ENCODE measurements at regions not wholly inside any gene's neighbourhood (a gene's known extent, or its start where the extent isn't known, plus 50 kb on each side); places are given as distances from the start of the nearest gene placed in this dataset.

GRCh38 chr15:37548116-37548515, 386.3 kb upstream of the TMCO5A start:
- 64 to 95% methylated on average over 1 of the region's 1 CpG for WGBS, 2 donors (ENCODE audit: low coverage in 1 of 2)
- Histone ChIP-seq H3K27ac (no peak overlapping the region), H3K9me3 (no peaks in the 10 kb centered on the region), H3K27me3 (no peaks in the 10 kb centered on the region), H3K4me1 (no peaks in the 10 kb centered on the region), H3K36me3 (no peaks in the 10 kb centered on the region), H3K4me3 (no peak overlapping the region)
- no peak for DNase-seq
- TF ChIP-seq POLR2A (IDR thresholded peaks at IDR 0.05) (no peak), EP300 (IDR thresholded peaks at IDR 0.05; ENCODE audit: low read depth) (no peak), POLR2AphosphoS5 (IDR thresholded peaks at IDR 0.05) (no peak)
- TF ChIP-seq, protein P1, sequence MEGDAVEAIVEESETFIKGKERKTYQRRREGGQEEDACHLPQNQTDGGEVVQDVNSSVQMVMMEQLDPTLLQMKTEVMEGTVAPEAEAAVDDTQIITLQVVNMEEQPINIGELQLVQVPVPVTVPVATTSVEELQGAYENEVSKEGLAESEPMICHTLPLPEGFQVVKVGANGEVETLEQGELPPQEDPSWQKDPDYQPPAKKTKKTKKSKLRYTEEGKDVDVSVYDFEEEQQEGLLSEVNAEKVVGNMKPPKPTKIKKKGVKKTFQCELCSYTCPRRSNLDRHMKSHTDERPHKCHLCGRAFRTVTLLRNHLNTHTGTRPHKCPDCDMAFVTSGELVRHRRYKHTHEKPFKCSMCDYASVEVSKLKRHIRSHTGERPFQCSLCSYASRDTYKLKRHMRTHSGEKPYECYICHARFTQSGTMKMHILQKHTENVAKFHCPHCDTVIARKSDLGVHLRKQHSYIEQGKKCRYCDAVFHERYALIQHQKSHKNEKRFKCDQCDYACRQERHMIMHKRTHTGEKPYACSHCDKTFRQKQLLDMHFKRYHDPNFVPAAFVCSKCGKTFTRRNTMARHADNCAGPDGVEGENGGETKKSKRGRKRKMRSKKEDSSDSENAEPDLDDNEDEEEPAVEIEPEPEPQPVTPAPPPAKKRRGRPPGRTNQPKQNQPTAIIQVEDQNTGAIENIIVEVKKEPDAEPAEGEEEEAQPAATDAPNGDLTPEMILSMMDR (IDR thresholded peaks at IDR 0.05) = no peak
- in situ Hi-C loops (cut with MboI; ENCODE audit: low pct_ligation_motif_present in 1 of 4, low pct_unique_long_range_greater_than_20kb in 1 of 4, low sequenced_read_pairs in 3 of 4) = no loop called here
- intact Hi-C loops (cut with DNase I; ENCODE audit: low total_unique reads) = no loop called here

GRCh38 chr15:37550360-37551024, 383.9 kb upstream of the TMCO5A start:
- Histone ChIP-seq H3K4me3 (no peak overlapping the region), H3K9me3 (no peaks in the 10 kb centered on the region), H3K27ac (no peak overlapping the region), H3K36me3 (no peaks in the 10 kb centered on the region), H3K27me3 (no peaks in the 10 kb centered on the region), H3K4me1 (no peaks in the 10 kb centered on the region)
- TF ChIP-seq POLR2A (IDR thresholded peaks at IDR 0.05) (no peak), POLR2AphosphoS5 (IDR thresholded peaks at IDR 0.05) (no peak), EP300 (IDR thresholded peaks at IDR 0.05; ENCODE audit: low read depth) (no peak)
- TF ChIP-seq, protein P1 (IDR thresholded peaks at IDR 0.05) = no peak
- intact Hi-C loops (cut with DNase I; ENCODE audit: low total_unique reads) = no loop called here
- 80% methylated on average over 17 of the region's 17 CpGs; no CpG with 5 or more reads in 1 of the 2 donors for WGBS, 2 donors (ENCODE audit: low coverage in 1 of 2)
- in situ Hi-C loops (cut with MboI; ENCODE audit: low pct_ligation_motif_present in 1 of 4, low pct_unique_long_range_greater_than_20kb in 1 of 4, low sequenced_read_pairs in 3 of 4) = no loop called here
- DNase-seq = no peak

DNA sequence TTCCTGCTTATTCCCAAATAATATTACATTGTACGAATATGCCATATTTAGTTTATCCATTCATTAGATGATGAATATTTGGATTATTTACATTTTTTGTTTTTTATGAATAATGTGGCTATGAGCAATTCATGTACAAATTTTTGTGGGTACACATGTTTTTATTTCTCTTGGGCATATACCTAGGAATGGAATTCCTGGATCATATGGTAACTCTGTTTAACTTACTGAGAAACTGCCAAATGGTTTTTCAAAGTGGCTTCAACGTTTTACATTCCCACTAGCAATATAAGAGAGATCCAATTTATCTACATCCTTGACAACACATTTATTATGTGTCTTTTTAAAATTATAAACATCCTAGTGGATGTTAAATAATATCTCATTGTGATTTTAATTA, 362.0 kb upstream of the TMCO5A start:
- intact Hi-C loops (cut with DNase I; ENCODE audit: low total_unique reads) = no loop called here

DNA sequence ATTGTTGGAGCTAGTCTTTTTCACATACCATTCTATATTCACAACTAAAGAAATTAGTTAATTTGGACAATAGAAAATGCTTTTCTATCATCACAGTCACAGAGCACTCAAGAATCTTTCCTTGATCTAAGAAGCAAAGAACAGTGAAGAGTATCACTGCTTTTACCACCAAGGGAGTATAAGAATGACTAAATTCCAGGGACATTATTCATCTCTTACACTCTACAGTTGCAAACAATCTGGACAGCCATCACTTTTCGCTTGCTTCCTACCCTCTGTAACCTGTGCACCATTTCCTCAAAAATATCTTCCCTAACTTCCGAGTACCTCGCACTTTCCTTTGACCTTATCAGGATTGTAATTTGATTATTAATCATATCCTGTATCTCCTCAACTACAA, 359.5 kb upstream of the TMCO5A start:
- H3K36me3 ChIP-seq = no peaks in the 10 kb centered on the region
- no peaks in the 10 kb centered on the region for H3K27me3 ChIP-seq
- 81 to 83% methylated on average over 3 of the region's 3 CpGs for WGBS, 2 donors (ENCODE audit: low coverage in 1 of 2)
- in situ Hi-C loops (cut with MboI; ENCODE audit: low pct_ligation_motif_present in 1 of 4, low pct_unique_long_range_greater_than_20kb in 1 of 4, low sequenced_read_pairs in 3 of 4) (no loop called here), intact Hi-C loops (cut with DNase I; ENCODE audit: low total_unique reads) (no loop called here)
- no peak for TF ChIP-seq POLR2A (IDR thresholded peaks at IDR 0.05)
- TF ChIP-seq POLR2AphosphoS5 (IDR thresholded peaks at IDR 0.05) = no peak
- H3K4me1 ChIP-seq = no peaks in the 10 kb centered on the region
- H3K4me3 ChIP-seq = no peak overlapping the region
- no peak overlapping the region for H3K27ac ChIP-seq
- no peaks in the 10 kb centered on the region for H3K9me3 ChIP-seq
- DNase-seq = no peak

More for the DNA sequence above, 362.0 kb upstream of the TMCO5A start:
- no peaks in the 10 kb centered on the region for H3K27me3 ChIP-seq
- H3K36me3 ChIP-seq = no peaks in the 10 kb centered on the region
- H3K4me3 ChIP-seq = no peak overlapping the region
- no peaks in the 10 kb centered on the region for H3K9me3 ChIP-seq
- no peak overlapping the region for H3K27ac ChIP-seq
- H3K4me1 ChIP-seq = no peaks in the 10 kb centered on the region
- in situ Hi-C loops (cut with MboI; ENCODE audit: low pct_ligation_motif_present in 1 of 4, low pct_unique_long_range_greater_than_20kb in 1 of 4, low sequenced_read_pairs in 3 of 4) = no loop called here
- 21 to 58% methylated on average over 2 of the region's 2 CpGs for WGBS, 2 donors (ENCODE audit: low coverage in 1 of 2)
- TF ChIP-seq POLR2A (IDR thresholded peaks at IDR 0.05) (no peak), POLR2AphosphoS5 (IDR thresholded peaks at IDR 0.05) (no peak), EP300 (IDR thresholded peaks at IDR 0.05; ENCODE audit: low read depth) (no peak)
- TF ChIP-seq, protein P1 (IDR thresholded peaks at IDR 0.05) = no peak
- no peak for DNase-seq

DNA sequence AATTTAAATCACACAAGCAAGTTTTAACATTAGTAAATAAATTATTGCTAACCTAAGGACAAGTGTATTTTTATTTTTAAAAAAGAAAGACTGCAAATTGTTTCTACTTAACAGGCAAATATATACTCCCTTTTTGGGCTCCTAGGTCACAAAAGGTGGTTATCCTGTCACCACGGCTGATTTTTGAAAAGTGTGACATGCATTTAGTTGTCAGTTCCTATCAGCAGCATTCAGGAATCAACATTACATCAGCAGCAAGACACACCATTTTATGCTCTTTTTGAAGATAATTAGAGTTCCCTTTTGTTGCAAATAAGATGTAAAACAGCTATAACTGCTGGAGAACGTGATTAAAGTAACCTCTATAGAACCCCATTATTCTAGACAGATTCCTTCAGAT, 357.5 kb upstream of the TMCO5A start:
- no peaks in the 10 kb centered on the region for H3K4me1 ChIP-seq
- DNase-seq = no peak
- no peaks in the 10 kb centered on the region for H3K27me3 ChIP-seq
- no peaks in the 10 kb centered on the region for H3K36me3 ChIP-seq
- H3K4me3 ChIP-seq = no peak overlapping the region
- intact Hi-C loops (cut with DNase I; ENCODE audit: low total_unique reads) (no loop called here), in situ Hi-C loops (cut with MboI; ENCODE audit: low pct_ligation_motif_present in 1 of 4, low pct_unique_long_range_greater_than_20kb in 1 of 4, low sequenced_read_pairs in 3 of 4) (no loop called here)
- no peaks in the 10 kb centered on the region for H3K9me3 ChIP-seq
- 51 to 54% methylated on average over 2 of the region's 2 CpGs for WGBS, 2 donors (ENCODE audit: low coverage in 1 of 2)
- H3K27ac ChIP-seq = no peak overlapping the region
- no peak for TF ChIP-seq EP300 (IDR thresholded peaks at IDR 0.05; ENCODE audit: low read depth)
- TF ChIP-seq, protein P1 (IDR thresholded peaks at IDR 0.05) = no peak
- TF ChIP-seq POLR2AphosphoS5 (IDR thresholded peaks at IDR 0.05) = no peak
- no peak for TF ChIP-seq POLR2A (IDR thresholded peaks at IDR 0.05)
